Brain microvascular endothelial cell (primary cell): ENCODE measurements at regions not wholly inside any gene's neighbourhood (a gene's known extent, or its start where the extent isn't known, plus 50 kb on each side); places are given as distances from the start of the nearest gene placed in this dataset.

Source experiments
- DNase-seq: peaks from one replicate; pipeline ENCODE4 v3.0.0-alpha.2; 2020
- H3K27ac ChIP-seq: fragments of 250-450 bp; sonication (Bioruptor Pico); 2 replicates; pipeline ENCODE4 v1.5.1; 2020; ENCODE audit warnings: mild to moderate bottlenecking, moderate library complexity
- H3K27me3 ChIP-seq: fragments of 250-450 bp; sonication (Bioruptor Pico); replicated peaks from 2 replicates; pipeline ENCODE4 v1.5.1; 2020; ENCODE audit warnings: mild to moderate bottlenecking
- H3K36me3 ChIP-seq: fragments of 250-450 bp; sonication (Bioruptor Pico); replicated peaks from 2 replicates; pipeline ENCODE4 v1.5.1; 2020; ENCODE audit warnings: mild to moderate bottlenecking
- H3K4me3 ChIP-seq: 2 replicates; pipeline ENCODE4 v1.5.1; 2011; ENCODE audit warnings: low read depth, mild to moderate bottlenecking, control low read depth, low read length, moderate library complexity
- CTCF ChIP-seq: IDR thresholded peaks from 2 replicates; pipeline ENCODE4 v1.5.1; 2011; ENCODE audit warnings: low read depth, mild to moderate bottlenecking, moderate library complexity, low read length, control low read depth, inconsistent platforms; ENCODE audit errors: missing control alignments
- in situ Hi-C: cut with HindIII; loops from 2 replicates; pipeline ENCODE4 v1.10.0; 2017; ENCODE audit warnings: low sequenced_read_pairs, low pct_ligation_motif_present

GRCh38 chr2:2947406-2947805 lies 430.2 kb downstream of the EIPR1 start:
- DNase-seq = no peak
- no peaks in the 10 kb centered on the region for H3K27me3 ChIP-seq
- no peaks in the 10 kb centered on the region for H3K36me3 ChIP-seq
- H3K4me3 ChIP-seq = no peak overlapping the region
- no peak overlapping the region for H3K27ac ChIP-seq
- TF ChIP-seq CTCF = no peak
- in situ Hi-C loops = no loop called here

- TF ChIP-seq CTCF = no peak
- in situ Hi-C loops = no loop called here
- no peak for DNase-seq
Measured at GRCh38 chr2:2942906-2943305, 434.7 kb downstream of the EIPR1 start.

GRCh38 chr2:2942225-2942624 lies 435.4 kb downstream of the EIPR1 start:
- TF ChIP-seq CTCF = no peak
- in situ Hi-C loops = no loop called here
- no peak overlapping the region for H3K4me3 ChIP-seq
- H3K27ac ChIP-seq = no peak overlapping the region
- H3K36me3 ChIP-seq = no peaks in the 10 kb centered on the region
- no peak for DNase-seq
- H3K27me3 ChIP-seq = no peaks in the 10 kb centered on the region

More at GRCh38 chr2:2942906-2943305, 434.7 kb downstream of the EIPR1 start:
- Histone ChIP-seq H3K27me3 (no peaks in the 10 kb centered on the region), H3K36me3 (no peaks in the 10 kb centered on the region), H3K27ac (no peak overlapping the region), H3K4me3 (no peak overlapping the region)

GRCh38 chr2:2941205-2941604 lies 436.4 kb downstream of the EIPR1 start:
- no peaks in the 10 kb centered on the region for H3K27me3 ChIP-seq
- in situ Hi-C loops = no loop called here
- H3K4me3 ChIP-seq = no peak overlapping the region
- no peak for DNase-seq
- no peak overlapping the region for H3K27ac ChIP-seq
- TF ChIP-seq CTCF = no peak
- H3K36me3 ChIP-seq = no peaks in the 10 kb centered on the region

- in situ Hi-C loops = no loop called here
Measured at GRCh38 chr2:2940702-2941101, 436.9 kb downstream of the EIPR1 start.

More at GRCh38 chr2:2940702-2941101, 436.9 kb downstream of the EIPR1 start:
- no peak for TF ChIP-seq CTCF
- Histone ChIP-seq H3K4me3 (no peak overlapping the region), H3K27me3 (no peaks in the 10 kb centered on the region), H3K27ac (no peak overlapping the region), H3K36me3 (no peaks in the 10 kb centered on the region)
- no peak for DNase-seq
